HepG2 (cell line): ENCODE measurements at regions not wholly inside any gene's neighbourhood (a gene's known extent, or its start where the extent isn't known, plus 50 kb on each side); places are given as distances from the start of the nearest gene placed in this dataset.

Source experiments
- ATAC-seq: fragments of 200-7000 bp; cut with Tn5 transposase; 3 replicates; pipeline ENCODE4 v1.9.1; 2020; ENCODE audit warnings: mild to moderate bottlenecking, moderate library complexity
- BruUV-seq: library from RNA; stranded (reverse); fragments of 400-500 nt; replicated peaks from 2 replicates; lab custom pipeline; 2021; lab: Mats Ljungman, UMichigan
- CTCF ChIA-PET: fragments of 300-600 bp; formaldehyde crosslinking; extraction: SDS; loops from one replicate; lab custom pipeline; 2021; ENCODE audit warnings: low total read pairs, inconsistent platforms, low intra/inter-chr PET ratio; lab: Yijun Ruan, JAX
- POLR2A ChIA-PET: fragments of 350-600 bp; sonication (Branson Sonifier 250); formaldehyde crosslinking; loops from one replicate; lab custom pipeline; 2020; ENCODE audit warnings: antibody characterized with exemption, inconsistent platforms; lab: Yijun Ruan, JAX
- DNase-seq: peaks from one replicate; pipeline ENCODE4 v3.0.0-alpha.2; 2015; ENCODE audit warnings: low spot score
- FAIRE-seq: peaks from 3 replicates; lab custom pipeline; 2011; peaks lifted over from hg19 to GRCh38; lab: Jason Lieb, UNC
- H2AFZ ChIP-seq: one replicate; pipeline ENCODE4 v1.6.1; 2011; ENCODE audit warnings: low read length, inconsistent platforms
- H3K27ac ChIP-seq: fragments of 300-600 bp; 3 replicates; pipeline ENCODE4 v1.8.0; 2011; ENCODE audit warnings: mixed run types, mild to moderate bottlenecking, mixed read lengths, low read length, inconsistent platforms; ENCODE audit not compliant: insufficient read depth; ENCODE audit errors: extremely low read length
- H3K27me3 ChIP-seq, 2 experiments: fragments of 200-600 bp in 1 of 2; 2 replicates in 1 of 2; 3 replicates in 1 of 2; pipeline versions ENCODE4 v1.6.0 to v1.8.0; 2011; ENCODE audit warnings: low read length in 2 of 2, mild to moderate bottlenecking in 2 of 2, moderate library complexity in 2 of 2, inconsistent platforms in 1 of 2; ENCODE audit not compliant: insufficient read depth in 2 of 2, control insufficient read depth in 1 of 2
- H3K36me3 ChIP-seq, 2 experiments: fragments of 200-600 bp in 1 of 2; replicated peaks in 1 of 2; 2 replicates in 1 of 2; 3 replicates in 1 of 2; pipeline versions ENCODE4 v1.5.1 to v1.8.0; 2011; ENCODE audit warnings: low read length in 2 of 2, inconsistent platforms in 1 of 2; ENCODE audit not compliant: insufficient read depth in 2 of 2, control insufficient read depth in 1 of 2
- H3K4me1 ChIP-seq: 2 replicates; pipeline ENCODE4 v1.5.1; 2012; ENCODE audit warnings: low read length, inconsistent platforms; ENCODE audit not compliant: insufficient read depth
- H3K4me2 ChIP-seq: 2 replicates; pipeline ENCODE4 v1.6.0; 2011; ENCODE audit warnings: low read depth, low read length, inconsistent platforms
- H3K4me3 ChIP-seq, 3 experiments: fragments of 200-600 bp in 1 of 3; sonication (generic), shearing (Covaris generic) in 1 of 3; replicated peaks in 1 of 3; 2 replicates each; pipeline ENCODE4 v1.5.1; 2011 to 2016; ENCODE audit warnings: low read length in 3 of 3, inconsistent platforms in 2 of 3, low read depth in 2 of 3, mild to moderate bottlenecking in 2 of 3, control low read depth in 1 of 3, mixed read lengths in 1 of 3; ENCODE audit not compliant: insufficient read depth in 1 of 3
- H3K79me2 ChIP-seq: one replicate; pipeline ENCODE4 v1.6.1; 2011; ENCODE audit warnings: low read length, inconsistent platforms; ENCODE audit not compliant: insufficient read depth
- H3K9ac ChIP-seq: 2 replicates; pipeline ENCODE4 v1.6.0; 2011; ENCODE audit warnings: mild to moderate bottlenecking, low read depth, low read length, inconsistent platforms; ENCODE audit not compliant: insufficient read depth
- H3K9me3 ChIP-seq: 2 replicates; pipeline ENCODE4 v1.5.1; 2012; ENCODE audit warnings: mild to moderate bottlenecking, low read length
- H4K20me1 ChIP-seq: 2 replicates; pipeline ENCODE4 v1.6.0; 2011; ENCODE audit warnings: inconsistent platforms, mild to moderate bottlenecking, low read length, moderate library complexity; ENCODE audit not compliant: insufficient read depth
- GPN1 ChIP-seq: sonication (generic); formaldehyde crosslinking; IDR thresholded peaks from 2 replicates; pipeline ENCODE4 v1.5.1; 2020; ENCODE audit warnings: missing genetic modification reagents, borderline replicate concordance
- HOXA3 ChIP-seq: sonication (generic); formaldehyde crosslinking; IDR thresholded peaks from 2 replicates; pipeline ENCODE4 v1.5.0; 2020; ENCODE audit warnings: missing genetic modification reagents
- MATR3 ChIP-seq: sonication (generic); formaldehyde crosslinking; IDR thresholded peaks from 2 replicates; pipeline ENCODE4 v1.4.0; 2020; ENCODE audit warnings: missing genetic modification reagents
- MXD1 ChIP-seq: sonication (generic); formaldehyde crosslinking; IDR thresholded peaks from 2 replicates; pipeline ENCODE4 v1.4.0; 2020; ENCODE audit warnings: mild to moderate bottlenecking, missing genetic modification reagents
- RORA ChIP-seq: sonication (generic); formaldehyde crosslinking; IDR thresholded peaks from 2 replicates; pipeline ENCODE4 v1.5.0; 2020; ENCODE audit warnings: mild to moderate bottlenecking, missing genetic modification reagents, moderate library complexity
- SIX1 ChIP-seq: sonication (generic); formaldehyde crosslinking; IDR thresholded peaks from 2 replicates; pipeline ENCODE4 v1.4.0; 2020; ENCODE audit warnings: missing genetic modification reagents, borderline replicate concordance
- SP2 ChIP-seq: sonication (generic); formaldehyde crosslinking; IDR thresholded peaks from 2 replicates; pipeline ENCODE4 v1.5.1; 2020; ENCODE audit warnings: mild to moderate bottlenecking, missing genetic modification reagents
- U2AF1 ChIP-seq: fragments of 200-400 bp; formaldehyde crosslinking; optimal IDR thresholded peaks from 2 replicates; pipeline ENCODE3; 2017; ENCODE audit warnings: mild to moderate bottlenecking, low read depth, low read length
- ZFP41 ChIP-seq: sonication (generic); formaldehyde crosslinking; IDR thresholded peaks from 2 replicates; pipeline ENCODE4 v1.4.0; 2020; ENCODE audit warnings: mild to moderate bottlenecking, missing genetic modification reagents, borderline replicate concordance
- ZNF138 ChIP-seq: sonication (generic); formaldehyde crosslinking; IDR thresholded peaks from 2 replicates; pipeline ENCODE4 v1.5.0; 2020; ENCODE audit warnings: mild to moderate bottlenecking, low read depth, missing genetic modification reagents
- ZNF343 ChIP-seq: sonication (generic); formaldehyde crosslinking; IDR thresholded peaks from 2 replicates; pipeline ENCODE4 v1.4.0; 2020; ENCODE audit warnings: mild to moderate bottlenecking, missing genetic modification reagents
- ZNF44 ChIP-seq: sonication (generic); formaldehyde crosslinking; IDR thresholded peaks from 2 replicates; pipeline ENCODE4 v1.5.1; 2020; ENCODE audit warnings: mild to moderate bottlenecking, missing genetic modification reagents
- ZNF75D ChIP-seq: sonication (generic); formaldehyde crosslinking; IDR thresholded peaks from 2 replicates; pipeline ENCODE4 v1.8.1; 2023; ENCODE audit warnings: missing genetic modification reagents, mild to moderate bottlenecking, borderline replicate concordance
- ZNF850 ChIP-seq: sonication (generic); formaldehyde crosslinking; conservative IDR thresholded peaks from 2 replicates; pipeline ENCODE4 v1.9.0; 2021; ENCODE audit warnings: mild to moderate bottlenecking, missing genetic modification reagents
- WGBS: methylation state at CpG from one replicate; pipeline ENCODE4 v1.1.6; 2017; ENCODE audit warnings: low lambda C conversion rate; 5-methylcytosine and 5-hydroxymethylcytosine counted together
- in situ Hi-C: cut with HindIII; loops from 2 replicates; pipeline ENCODE4 v1.10.0; 2017; ENCODE audit warnings: low pct_unique_long_range_greater_than_20kb; ENCODE audit not compliant: extremely low pct_ligation_motif_present
- intact Hi-C: fragments of 100-400 bp; cut with micrococcal nuclease; formaldehyde crosslinking; loops from one replicate; pipeline ENCODE4 v1.10.0; 2022; ENCODE audit not compliant: unreplicated experiment
- TF ChIP-seq, protein P1 (sequence below): sonication (generic); formaldehyde crosslinking; IDR thresholded peaks from 2 replicates; pipeline ENCODE4 v1.8.1; 2023; ENCODE audit warnings: mild to moderate bottlenecking, missing genetic modification reagents

GRCh38 chr2:10987439-10987838, 75.7 kb downstream of the KCNF1 start:
- Histone ChIP-seq H3K4me3 (no peak overlapping the region), H2AFZ (no peak overlapping the region), H3K4me1 (no peaks in the 10 kb centered on the region), H3K27me3 (peaks cover 4 to 47% of the 10 kb centered on the region in 2 experiments; a peak in 4 of 5 replicates), H3K27ac (no peak overlapping the region), H4K20me1 (no peaks in the 10 kb centered on the region), H3K9ac (no peak overlapping the region), H3K4me2 (no peak overlapping the region), H3K79me2 (no peaks in the 10 kb centered on the region), H3K36me3 (no peaks in the 10 kb centered on the region), H3K9me3 (peaks cover 21% of the 10 kb centered on the region)
- TF ChIP-seq SP2 (CRISPR knock-in tag) (no peak), SIX1 (CRISPR knock-in tag) (no peak), MATR3 (no peak), ZNF343 (CRISPR knock-in tag) (no peak), RORA (no peak), ZNF75D (CRISPR knock-in tag) (no peak), ZNF44 (CRISPR knock-in tag) (no peak), HOXA3 (CRISPR knock-in tag) (no peak), GPN1 (CRISPR knock-in tag) (no peak), U2AF1 (no peak), ZFP41 (CRISPR knock-in tag) (no peak), ZNF138 (no peak), MXD1 (CRISPR knock-in tag) (no peak), ZNF850 (no peak)
- TF ChIP-seq, protein P1, sequence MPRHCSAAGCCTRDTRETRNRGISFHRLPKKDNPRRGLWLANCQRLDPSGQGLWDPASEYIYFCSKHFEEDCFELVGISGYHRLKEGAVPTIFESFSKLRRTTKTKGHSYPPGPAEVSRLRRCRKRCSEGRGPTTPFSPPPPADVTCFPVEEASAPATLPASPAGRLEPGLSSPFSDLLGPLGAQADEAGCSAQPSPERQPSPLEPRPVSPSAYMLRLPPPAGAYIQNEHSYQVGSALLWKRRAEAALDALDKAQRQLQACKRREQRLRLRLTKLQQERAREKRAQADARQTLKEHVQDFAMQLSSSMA (CRISPR knock-in tag), result no peak
- no TSS peak for BruUV-seq
- in situ Hi-C loops, result no loop called here
- ChIA-PET POLR2A (no interaction called here), CTCF (no interaction called here)
- no peak for DNase-seq
- intact Hi-C loops, result no loop called here
- no peak for ATAC-seq
- WGBS, result 3% methylated on average over 2 of the region's 2 CpGs
- no peak for FAIRE-seq
